Progenitor cell of endocrine pancreas (in vitro differentiated cells): ENCODE measurements at regions not wholly inside any gene's neighbourhood (a gene's known extent, or its start where the extent isn't known, plus 50 kb on each side); places are given as distances from the start of the nearest gene placed in this dataset.
"Not testable (repeated sequence)": the region's sequence is repeated elsewhere in the genome, so short reads cannot be mapped to it uniquely, and the experiment has no call there.

Experiments
- DNase-seq: peaks from one replicate; pipeline ENCODE4 v3.0.0; 2021; ENCODE audit warnings: low spot score; ENCODE audit not compliant: unreplicated experiment
- H3K27ac Mint-ChIP-seq: 2 replicates; pipeline ENCODE4 v1.8.0; 2021; ENCODE audit warnings: mild to moderate bottlenecking, moderate library complexity, mixed read lengths
- H3K27me3 Mint-ChIP-seq: 2 replicates; pipeline ENCODE4 v1.8.0; 2021; ENCODE audit warnings: mixed read lengths
- H3K36me3 Mint-ChIP-seq: 2 replicates; pipeline ENCODE4 v1.8.0; 2022; ENCODE audit warnings: mixed read lengths; ENCODE audit not compliant: insufficient read depth
- H3K4me1 Mint-ChIP-seq: 2 replicates; pipeline ENCODE4 v1.8.0; 2021; ENCODE audit warnings: low read depth, mixed read lengths
- H3K4me3 Mint-ChIP-seq: 2 replicates; pipeline ENCODE4 v1.8.0; 2021; ENCODE audit warnings: low read depth, mild to moderate bottlenecking, moderate library complexity, mixed read lengths
- H3K9me3 Mint-ChIP-seq: 2 replicates; pipeline ENCODE4 v1.8.0; 2021; ENCODE audit warnings: low read depth, mixed read lengths
- CTCF ChIP-seq: fragments of 200-600 bp; sonication (generic); IDR thresholded peaks from one replicate; pipeline ENCODE4 v1.5.0; 2021; ENCODE audit warnings: antibody characterized with exemption, mild to moderate bottlenecking; ENCODE audit not compliant: unreplicated experiment

GRCh38 chr5:103993031-103993430, 430.4 kb upstream of the NUDT12 start:
- Mint-ChIP-seq H3K9me3 (peaks cover 5% of the 10 kb centered on the region), H3K27ac (no peak overlapping the region), H3K4me1 (no peaks in the 10 kb centered on the region), H3K27me3 (no peaks in the 10 kb centered on the region), H3K4me3 (no peak overlapping the region), H3K36me3 (no peaks in the 10 kb centered on the region)
- DNase-seq = no peak
- TF ChIP-seq CTCF = no peak

- Mint-ChIP-seq H3K27me3 (no peaks in the 10 kb centered on the region), H3K9me3 (peaks cover 5% of the 10 kb centered on the region), H3K4me3 (no peak overlapping the region), H3K27ac (no peak overlapping the region), H3K36me3 (no peaks in the 10 kb centered on the region), H3K4me1 (no peaks in the 10 kb centered on the region)
- no peak for DNase-seq
- TF ChIP-seq CTCF = no peak
Observed at GRCh38 chr5:103990064-103990463, 427.5 kb upstream of the NUDT12 start.

- H3K27me3 Mint-ChIP-seq = no peaks in the 10 kb centered on the region
- H3K36me3 Mint-ChIP-seq = no peaks in the 10 kb centered on the region
- no peaks in the 10 kb centered on the region for H3K9me3 Mint-ChIP-seq
- no peak overlapping the region for H3K4me3 Mint-ChIP-seq
- H3K4me1 Mint-ChIP-seq = no peaks in the 10 kb centered on the region
- H3K27ac Mint-ChIP-seq = no peak overlapping the region
- no peak for TF ChIP-seq CTCF
- no peak for DNase-seq
Observed at GRCh38 chr5:103981592-103981991, 419.0 kb upstream of the NUDT12 start.

GRCh38 chr5:103973669-103974068, 411.1 kb upstream of the NUDT12 start:
- no peaks in the 10 kb centered on the region for H3K27me3 Mint-ChIP-seq
- H3K4me3 Mint-ChIP-seq = no peak overlapping the region
- H3K9me3 Mint-ChIP-seq = peaks cover 19% of the 10 kb centered on the region
- no peak for DNase-seq
- no peaks in the 10 kb centered on the region for H3K36me3 Mint-ChIP-seq
- TF ChIP-seq CTCF = no peak
- H3K27ac Mint-ChIP-seq = no peak overlapping the region
- no peaks in the 10 kb centered on the region for H3K4me1 Mint-ChIP-seq

GRCh38 chr5:103966295-103966694, 403.7 kb upstream of the NUDT12 start:
- not testable (repeated sequence) for H3K27ac Mint-ChIP-seq, H3K4me3 Mint-ChIP-seq, DNase-seq, H3K27me3 Mint-ChIP-seq, H3K4me1 Mint-ChIP-seq, H3K36me3 Mint-ChIP-seq
- H3K9me3 Mint-ChIP-seq = peaks cover 20% of the 10 kb centered on the region

GRCh38 chr5:103962023-103962422, 399.4 kb upstream of the NUDT12 start:
- Mint-ChIP-seq H3K27me3 (no peaks in the 10 kb centered on the region), H3K4me1 (no peaks in the 10 kb centered on the region), H3K4me3 (no peak overlapping the region), H3K36me3 (no peaks in the 10 kb centered on the region), H3K27ac (no peak overlapping the region), H3K9me3 (peaks cover 15% of the 10 kb centered on the region)
- DNase-seq = no peak
- TF ChIP-seq CTCF = no peak
